ENCODE measurements at regions not wholly inside any gene's neighbourhood (a gene's known extent, or its start where the extent isn't known, plus 50 kb on each side); places are given as distances from the start of the nearest gene placed in this dataset.
"Not testable (repeated sequence)": the region's sequence is repeated elsewhere in the genome, so short reads cannot be mapped to it uniquely, and the experiment has no call there.

DNA sequence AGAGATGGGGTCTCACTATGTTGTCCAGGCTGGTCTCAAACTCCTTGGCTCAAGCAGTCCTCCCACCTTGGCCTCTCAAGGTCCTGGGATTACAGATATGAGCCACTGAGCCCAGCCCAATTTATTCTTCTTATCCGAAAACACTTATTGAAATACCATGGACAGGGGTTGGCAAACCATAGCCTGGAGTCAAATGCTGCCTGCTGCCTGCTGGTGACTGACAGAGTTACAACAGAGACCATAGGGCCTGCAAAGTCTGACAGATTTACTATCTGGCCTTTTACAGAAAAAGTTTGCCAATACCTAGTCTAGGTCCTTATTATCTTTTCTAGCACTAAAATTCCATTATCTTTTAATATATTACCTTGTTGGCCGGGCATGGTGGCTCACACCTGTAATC is 87.1 kb upstream of the ZNF281 start:
- intact Hi-C loops (cut with DNase I), result loop anchor here in 1 of 2 donors (10.0 kb wide), 1 partner anchor 222 kb away; no protein-coding TSS in a partner anchor
- no peak for ATAC-seq

DNA sequence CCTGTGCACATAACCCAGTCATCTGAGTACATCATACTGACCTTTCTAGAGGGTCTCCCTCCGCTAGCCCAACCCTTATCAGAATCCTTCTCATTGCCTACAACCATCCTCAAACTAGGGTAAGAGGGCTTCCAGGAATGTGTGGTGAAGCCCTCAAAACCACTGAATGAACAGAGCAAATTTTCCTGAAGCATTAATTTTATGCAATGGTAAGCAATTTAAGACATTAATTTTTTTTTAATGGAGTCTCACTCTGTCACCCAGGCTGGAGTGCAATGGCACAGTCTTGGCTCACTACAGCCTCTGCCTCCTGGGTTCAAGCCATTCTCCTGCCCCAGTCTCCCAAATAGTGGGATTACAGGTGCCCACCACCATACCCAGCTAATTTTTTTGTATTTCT is 86.1 kb upstream of the ZNF281 start:
- DNase-seq (no peak), ATAC-seq (no peak)
- intact Hi-C loops (cut with DNase I), result loop anchor here in 1 of 2 donors (10.0 kb wide), 1 partner anchor 221 kb away; no protein-coding TSS in a partner anchor

More for the DNA sequence above, 87.1 kb upstream of the ZNF281 start:
- no peak for DNase-seq

- ATAC-seq, result no peak
- intact Hi-C loops (cut with DNase I), result loop anchor here in 1 of 2 donors (10.0 kb wide), 1 partner anchor 219 kb away; no protein-coding TSS in a partner anchor
- no peak for DNase-seq
These were observed 83.5 kb upstream of the ZNF281 start for GRCh38 chr1:200493344-200493743.

- ATAC-seq (no peak), DNase-seq (no peak)
- intact Hi-C loops (cut with DNase I), result loop anchor here in 1 of 2 donors (10.0 kb wide), 1 partner anchor 216 kb away; no protein-coding TSS in a partner anchor
These were observed 81.3 kb upstream of the ZNF281 start for GRCh38 chr1:200491103-200491502.

- ATAC-seq (no peak), DNase-seq (no peak)
- intact Hi-C loops (cut with DNase I), result loop anchor here in 1 of 2 donors (10.0 kb wide), 1 partner anchor 215 kb away; no protein-coding TSS in a partner anchor
These were observed 80.3 kb upstream of the ZNF281 start for GRCh38 chr1:200490183-200490582.

DNA sequence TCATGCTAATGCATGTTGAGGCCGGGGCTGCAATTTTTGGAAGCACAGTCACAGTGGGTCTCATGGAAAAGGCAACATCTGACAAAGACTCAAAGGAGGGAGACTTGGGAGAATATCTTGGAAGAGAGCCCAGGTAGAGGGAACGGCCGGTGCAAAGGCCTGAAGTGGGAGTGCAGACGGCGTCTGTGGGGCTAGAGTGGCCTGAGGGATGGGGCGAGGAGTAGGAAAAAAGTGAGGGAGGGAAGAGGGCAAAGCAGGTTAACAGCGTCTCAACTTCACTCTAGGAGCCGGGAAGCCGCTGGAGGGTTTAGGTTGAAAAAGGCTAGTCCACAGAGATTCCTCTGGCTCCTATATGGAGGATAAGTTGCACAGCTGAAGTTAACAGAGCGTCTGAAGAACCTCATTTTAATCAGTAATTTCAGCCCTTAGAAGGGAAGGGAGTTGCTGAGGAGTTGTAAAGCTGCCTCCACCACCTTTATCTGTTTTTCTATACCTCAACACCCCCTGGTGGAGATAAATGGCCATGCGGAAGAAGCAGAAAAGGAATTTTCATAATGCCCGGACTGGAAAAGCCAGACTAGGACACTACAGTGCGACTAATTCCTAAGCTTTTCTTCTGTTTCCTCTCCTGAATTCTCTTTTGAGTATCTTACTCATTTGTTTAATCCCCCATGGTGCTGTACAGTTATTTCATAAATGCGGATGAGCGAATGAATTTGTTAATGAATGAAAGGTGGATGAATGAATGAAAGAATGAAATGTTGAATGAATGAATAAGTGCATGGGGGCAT is 78.7 kb upstream of the ZNF281 start:
- intact Hi-C loops (cut with DNase I), result loop anchor here (5.0 kb wide), 2 partner anchors 801 to 806 kb away; no protein-coding TSS in a partner anchor
- DNase-seq (no peak), ATAC-seq (peak; percentile 59 to 74)

GRCh38 chr1:200487650-200488049 is 77.8 kb upstream of the ZNF281 start:
- DNase-seq, result no peak
- intact Hi-C loops (cut with DNase I), result loop anchor here (5.0 kb wide), 2 partner anchors 800 to 805 kb away; no protein-coding TSS in a partner anchor
- no peak for ATAC-seq

- no peak for DNase-seq
- no peak for ATAC-seq
- intact Hi-C loops (cut with DNase I), result loop anchor here (5.0 kb wide), 2 partner anchors 799 to 804 kb away; no protein-coding TSS in a partner anchor
These were observed 76.8 kb upstream of the ZNF281 start for GRCh38 chr1:200486634-200487033.

- intact Hi-C loops (cut with DNase I); DNase-seq; ATAC-seq: not testable (repeated sequence)
These were observed 74.7 kb upstream of the ZNF281 start for GRCh38 chr1:200484438-200484946.

GRCh38 chr1:200483491-200484143 is 73.8 kb upstream of the ZNF281 start:
- ATAC-seq (peak; percentile 30 to 98), DNase-seq (no peak)
- intact Hi-C loops (cut with DNase I), result no loop called here

DNA sequence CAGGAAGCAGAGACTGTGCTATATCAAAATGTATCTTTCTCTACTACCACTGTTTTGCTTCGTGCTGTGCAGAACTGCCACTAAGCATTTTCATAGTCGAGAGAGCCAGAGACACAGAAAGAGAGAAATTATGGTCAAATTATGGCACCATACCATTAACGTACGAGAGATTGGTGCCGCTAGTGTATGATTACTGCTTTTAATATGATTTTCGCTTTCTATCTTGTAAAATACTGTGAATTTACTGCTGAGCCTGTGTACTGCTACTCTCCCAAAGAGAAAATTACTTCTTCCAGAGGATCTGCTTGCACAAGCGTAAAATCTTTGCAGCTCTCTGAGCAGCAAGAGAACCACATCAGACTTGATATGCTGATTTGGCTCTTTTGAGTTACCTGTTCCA is 71.1 kb upstream of the ZNF281 start:
- no peak for DNase-seq
- ATAC-seq, result no peak
- intact Hi-C loops (cut with DNase I), result no loop called here

DNA sequence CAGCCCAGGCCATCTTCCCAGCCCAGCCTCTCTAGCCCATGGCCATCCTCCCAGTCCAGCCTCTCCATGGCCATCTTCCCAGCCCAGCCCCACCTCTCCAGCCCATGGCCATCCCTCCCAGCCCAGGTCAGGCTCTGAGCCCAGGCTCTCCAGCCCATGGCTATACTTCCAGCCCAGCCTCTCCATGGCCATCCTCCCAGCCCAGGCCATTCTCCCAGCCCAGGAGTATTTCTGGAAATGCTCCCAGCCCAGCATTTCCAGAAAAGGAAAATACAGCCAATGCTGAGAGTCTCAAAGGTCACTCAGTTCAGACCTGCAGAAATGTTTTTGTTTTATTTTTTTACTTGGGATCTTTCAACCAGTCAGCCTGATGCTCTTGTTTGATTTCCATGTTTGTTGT is 70.0 kb upstream of the ZNF281 start:
- intact Hi-C loops (cut with DNase I), result no loop called here
- no peak for DNase-seq
- ATAC-seq, result no peak

DNA sequence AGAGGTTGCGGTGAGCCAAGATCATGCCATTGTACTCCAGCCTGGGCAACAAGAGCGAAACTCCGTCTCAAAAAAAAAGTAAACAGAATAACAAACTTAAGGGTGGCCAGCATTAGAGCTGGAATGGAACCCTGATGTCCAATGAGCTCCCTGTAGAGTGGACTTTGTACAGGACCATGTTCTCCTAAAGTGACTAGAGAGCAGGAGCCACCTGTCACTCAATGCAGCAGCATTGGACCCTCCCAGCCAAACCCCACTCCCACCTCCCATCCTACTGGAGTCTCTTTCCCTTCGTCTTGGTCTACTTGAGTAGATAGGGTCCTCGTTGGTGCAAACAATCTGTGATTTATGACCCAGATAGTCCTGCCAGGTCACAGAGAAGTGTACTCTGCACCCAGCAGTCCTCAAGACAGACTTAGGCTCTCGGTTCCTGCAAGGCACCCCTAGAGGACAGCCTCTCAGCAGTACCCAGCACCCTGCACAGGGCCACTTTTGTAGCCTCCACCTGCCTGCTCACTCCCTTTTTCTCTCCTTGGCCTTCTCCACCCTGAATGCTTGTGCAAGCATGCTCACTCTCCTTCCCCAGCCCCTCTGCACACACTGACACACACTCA is 69.2 kb upstream of the ZNF281 start:
- no peak for ATAC-seq

DNA sequence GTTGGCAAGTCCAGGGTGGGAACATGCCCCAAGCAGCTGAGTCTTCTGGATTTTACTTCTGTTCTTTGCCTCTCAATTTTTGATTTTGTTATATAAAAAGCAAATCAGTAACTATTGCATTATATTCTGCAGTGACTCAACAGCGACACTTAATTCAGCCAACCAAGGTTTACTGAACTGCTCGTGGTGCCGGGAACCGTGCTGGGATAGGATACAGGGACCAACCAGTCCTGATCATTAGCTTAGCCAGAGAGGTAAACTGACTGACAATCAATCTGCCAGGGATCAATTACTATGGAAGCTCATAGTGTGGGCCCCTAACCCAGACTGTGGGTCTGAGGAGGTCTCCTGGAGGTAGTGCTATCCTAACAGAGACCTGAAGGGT is 68.4 kb upstream of the ZNF281 start:
- intact Hi-C loops (cut with DNase I), result no loop called here
- no peak for DNase-seq
- ATAC-seq, result no peak

More for the DNA sequence above, 69.2 kb upstream of the ZNF281 start:
- intact Hi-C loops (cut with DNase I), result no loop called here
- no peak for DNase-seq

DNA sequence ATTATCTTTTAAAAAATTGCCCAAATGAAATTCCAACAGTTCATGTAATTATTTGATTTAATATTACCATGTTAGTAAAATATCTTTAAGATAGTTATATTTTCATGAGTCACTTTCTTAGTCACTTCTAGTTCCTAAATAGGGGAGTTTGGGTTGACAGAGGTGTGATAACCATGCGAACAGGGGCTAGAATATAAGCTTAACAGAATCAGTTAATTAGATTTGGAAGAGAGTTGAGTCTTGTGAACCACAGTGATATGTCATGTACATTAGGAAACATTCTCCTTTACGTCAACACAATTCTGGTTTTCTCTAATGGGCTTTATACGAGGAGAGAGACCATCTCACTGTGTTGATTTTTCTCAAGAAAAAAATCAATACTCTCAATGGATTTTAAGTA is 64.8 kb upstream of the ZNF281 start:
- DNase-seq, result no peak

DNA sequence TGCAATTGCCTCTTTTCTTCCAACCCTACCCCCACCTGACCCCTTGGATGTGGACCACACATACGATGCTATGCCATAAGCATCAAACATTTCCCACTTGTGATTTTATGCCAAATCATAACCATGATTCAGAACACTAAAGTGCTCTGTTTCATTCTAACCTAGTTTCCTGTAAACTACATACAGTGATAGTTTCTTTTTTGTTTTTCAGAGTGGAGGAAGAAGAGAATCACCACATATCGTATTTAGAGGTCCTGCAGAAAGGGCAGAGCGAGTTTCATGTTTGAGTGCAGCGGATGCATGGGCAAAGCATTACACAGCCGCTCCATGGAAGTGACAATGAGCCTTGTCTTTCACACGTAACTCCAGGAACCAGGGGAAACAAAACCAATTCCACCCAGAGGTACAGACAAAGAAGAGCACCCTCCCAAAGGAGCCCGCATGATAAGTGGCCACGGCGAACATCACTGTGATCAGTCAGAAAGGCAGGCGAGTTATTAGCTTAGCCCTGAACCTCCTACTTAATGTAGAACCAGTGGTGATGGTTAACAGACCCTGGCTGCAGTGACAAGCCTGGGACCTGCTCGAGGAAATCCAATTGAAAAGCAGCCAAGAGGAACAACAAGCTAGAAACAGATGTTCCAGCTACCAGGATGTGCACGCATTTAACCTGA is 64.0 kb upstream of the ZNF281 start:
- DNase-seq (no peak), ATAC-seq (no peak)
- intact Hi-C loops (cut with DNase I), result no loop called here

More for the DNA sequence above, 64.8 kb upstream of the ZNF281 start:
- intact Hi-C loops (cut with DNase I), result no loop called here
- no peak for ATAC-seq

GRCh38 chr1:200471739-200472138 is 61.9 kb upstream of the ZNF281 start:
- DNase-seq (no peak), ATAC-seq (no peak)
- intact Hi-C loops (cut with DNase I), result no loop called here

DNA sequence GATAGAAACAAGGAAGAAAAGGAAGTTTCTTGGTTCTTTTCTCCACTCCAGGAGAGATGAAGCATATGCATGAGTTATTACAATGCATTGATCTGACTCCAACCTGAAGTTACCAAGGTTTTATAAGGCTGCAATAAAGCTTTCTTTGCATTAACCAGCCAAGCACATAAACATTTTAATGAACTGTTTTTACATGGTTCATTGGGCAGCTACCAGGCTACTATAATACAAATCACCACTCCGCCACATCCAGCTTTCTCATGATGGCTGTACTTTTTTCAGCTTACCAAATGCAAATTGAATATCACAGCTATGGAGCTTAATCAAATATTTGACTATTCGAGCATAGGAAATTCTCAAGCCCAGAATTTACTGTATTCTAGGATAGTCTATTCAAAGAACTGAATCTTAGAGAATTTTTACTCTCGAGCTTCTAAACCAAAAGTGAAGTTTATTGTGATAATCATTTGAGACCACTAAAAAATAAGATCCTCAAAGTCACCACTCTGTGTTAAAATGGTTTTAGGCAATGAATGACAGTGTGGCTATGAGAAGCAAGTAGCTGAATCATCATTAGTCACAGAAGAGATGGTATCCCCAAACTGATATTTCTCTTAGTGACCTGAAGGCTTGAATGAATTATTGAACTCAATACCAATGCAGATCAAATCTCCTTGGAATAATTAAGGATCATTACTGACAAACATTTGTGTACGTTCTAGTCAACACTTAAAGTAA is 58.6 kb upstream of the ZNF281 start:
- DNase-seq (no peak), ATAC-seq (no peak)
- intact Hi-C loops (cut with DNase I), result no loop called here
